ENCODE measurements at regions not wholly inside any gene's neighbourhood (a gene's known extent, or its start where the extent isn't known, plus 50 kb on each side); places are given as distances from the start of the nearest gene placed in this dataset.

DNA sequence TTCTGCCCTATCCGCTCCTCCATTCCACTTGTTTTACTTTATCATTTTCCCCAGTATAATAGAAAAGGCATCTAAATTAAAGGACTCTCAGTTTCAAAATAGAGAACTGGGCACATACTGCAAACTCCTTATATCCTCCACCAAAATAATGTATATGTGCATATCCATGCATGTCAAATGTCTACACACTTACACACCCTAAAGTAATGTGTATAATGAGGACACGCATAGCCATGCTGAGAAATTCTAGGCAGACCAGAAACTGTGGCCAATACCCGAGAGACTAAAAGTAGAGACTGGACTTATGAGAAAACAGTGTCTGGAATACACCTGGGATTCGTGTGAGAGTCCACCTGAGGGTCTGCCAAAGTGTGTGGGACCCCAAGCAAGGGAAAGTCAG, 183.5 kb downstream of the CWF19L2 start:
- TF ChIP-seq, protein P1, sequence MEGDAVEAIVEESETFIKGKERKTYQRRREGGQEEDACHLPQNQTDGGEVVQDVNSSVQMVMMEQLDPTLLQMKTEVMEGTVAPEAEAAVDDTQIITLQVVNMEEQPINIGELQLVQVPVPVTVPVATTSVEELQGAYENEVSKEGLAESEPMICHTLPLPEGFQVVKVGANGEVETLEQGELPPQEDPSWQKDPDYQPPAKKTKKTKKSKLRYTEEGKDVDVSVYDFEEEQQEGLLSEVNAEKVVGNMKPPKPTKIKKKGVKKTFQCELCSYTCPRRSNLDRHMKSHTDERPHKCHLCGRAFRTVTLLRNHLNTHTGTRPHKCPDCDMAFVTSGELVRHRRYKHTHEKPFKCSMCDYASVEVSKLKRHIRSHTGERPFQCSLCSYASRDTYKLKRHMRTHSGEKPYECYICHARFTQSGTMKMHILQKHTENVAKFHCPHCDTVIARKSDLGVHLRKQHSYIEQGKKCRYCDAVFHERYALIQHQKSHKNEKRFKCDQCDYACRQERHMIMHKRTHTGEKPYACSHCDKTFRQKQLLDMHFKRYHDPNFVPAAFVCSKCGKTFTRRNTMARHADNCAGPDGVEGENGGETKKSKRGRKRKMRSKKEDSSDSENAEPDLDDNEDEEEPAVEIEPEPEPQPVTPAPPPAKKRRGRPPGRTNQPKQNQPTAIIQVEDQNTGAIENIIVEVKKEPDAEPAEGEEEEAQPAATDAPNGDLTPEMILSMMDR (IDR thresholded peaks at IDR 0.05): no peak
- no peak for TF ChIP-seq POLR2A (IDR thresholded peaks at IDR 0.05)

All from lower leg skin (tissue), 3 donors.